K562 (cell line): ENCODE measurements at regions not wholly inside any gene's neighbourhood (a gene's known extent, or its start where the extent isn't known, plus 50 kb on each side); places are given as distances from the start of the nearest gene placed in this dataset.

Source experiments
- ATAC-seq: fragments of 200-7000 bp; cut with Tn5 transposase; 3 replicates; pipeline ENCODE4 v1.9.1; 2020; ENCODE audit warnings: moderate library complexity
- BruUV-seq: library from RNA; stranded (reverse); fragments of 400-500 nt; replicated peaks from 2 replicates; lab custom pipeline; 2021; lab: Mats Ljungman, UMichigan
- CTCF ChIA-PET: fragments of 300-600 bp; formaldehyde crosslinking; extraction: SDS; loops from one replicate; lab custom pipeline; 2021; ENCODE audit warnings: low intra/inter-chr PET ratio; lab: Yijun Ruan, JAX
- POLR2A ChIA-PET: fragments of 300-600, 350-650 bp; sonication (Branson Sonifier 250); formaldehyde crosslinking; extraction: SDS; loops from one replicate; lab custom pipeline; 2021; ENCODE audit warnings: antibody characterized with exemption, inconsistent platforms; lab: Yijun Ruan, JAX
- DNase-seq, 4 experiments: peaks; one replicate each; pipeline versions ENCODE4 v3.0.0 to v3.0.0-alpha.2; 2011 to 2018; ENCODE audit warnings: low spot score in 3 of 4, mixed read lengths in 3 of 4; ENCODE audit errors: extremely low read depth in 1 of 4
- FAIRE-seq: peaks from 2 replicates; lab custom pipeline; 2011; peaks lifted over from hg19 to GRCh38; lab: Jason Lieb, UNC
- H2AFZ ChIP-seq: 2 replicates; pipeline ENCODE4 v1.6.0; 2011; ENCODE audit warnings: low read depth, low read length, control low read depth, inconsistent platforms
- H3K27ac ChIP-seq: fragments of 200-600 bp; 3 replicates; pipeline ENCODE4 v1.8.0; 2011; ENCODE audit warnings: low read depth, mild to moderate bottlenecking, control low read depth, inconsistent platforms, low read length, moderate library complexity, mixed read lengths; ENCODE audit errors: extremely low read depth
- H3K27me3 ChIP-seq, 2 experiments: fragments of 300-600 bp in 1 of 2; 2 replicates in 1 of 2; 3 replicates in 1 of 2; pipeline versions ENCODE4 v1.6.0 to v1.8.0; 2011; ENCODE audit warnings: inconsistent platforms in 2 of 2, low read length in 2 of 2, mild to moderate bottlenecking in 1 of 2, mixed read lengths in 1 of 2, moderate library complexity in 1 of 2; ENCODE audit not compliant: control insufficient read depth in 2 of 2, insufficient read depth in 2 of 2
- H3K36me3 ChIP-seq: fragments of 300-600 bp; 3 replicates; pipeline ENCODE4 v1.8.0; 2011; ENCODE audit warnings: mild to moderate bottlenecking, low read length, inconsistent platforms; ENCODE audit not compliant: control insufficient read depth, insufficient read depth
- H3K4me1 ChIP-seq, 2 experiments: fragments of 200-600 bp in 1 of 2; replicated peaks in 1 of 2; 2 replicates in 1 of 2; 3 replicates in 1 of 2; pipeline versions ENCODE4 v1.5.1 to v1.8.0; 2011; ENCODE audit warnings: inconsistent platforms in 2 of 2, low read length in 2 of 2, mild to moderate bottlenecking in 1 of 2, mixed read lengths in 1 of 2, moderate library complexity in 1 of 2; ENCODE audit not compliant: control insufficient read depth in 2 of 2, insufficient read depth in 2 of 2
- H3K4me2 ChIP-seq: 2 replicates; pipeline ENCODE4 v1.6.1; 2011; ENCODE audit warnings: low read length, control low read depth, inconsistent platforms, mixed read lengths; ENCODE audit not compliant: insufficient read depth
- H3K4me3 ChIP-seq: fragments of 200-600 bp; sonication (generic), shearing (Covaris generic); 2 replicates; pipeline ENCODE4 v1.5.1; 2016; ENCODE audit warnings: control low read depth, inconsistent platforms
- H3K79me2 ChIP-seq: fragments of 200-600 bp; 3 replicates; pipeline ENCODE4 v1.8.0; 2011; ENCODE audit warnings: low read length, inconsistent platforms; ENCODE audit not compliant: control insufficient read depth, insufficient read depth
- H3K9ac ChIP-seq, 2 experiments: 2 replicates each; pipeline versions ENCODE4 v1.6.0 to v1.6.1; 2011; ENCODE audit warnings: low read depth in 2 of 2, low read length in 2 of 2, control low read depth in 1 of 2, inconsistent platforms in 1 of 2, mild to moderate bottlenecking in 1 of 2, mixed read lengths in 1 of 2; ENCODE audit not compliant: insufficient read depth in 1 of 2
- H3K9me1 ChIP-seq: one replicate; pipeline ENCODE4 v1.6.0; 2011; ENCODE audit warnings: inconsistent platforms, mild to moderate bottlenecking, low read length, moderate library complexity; ENCODE audit not compliant: control insufficient read depth, insufficient read depth
- H3K9me3 ChIP-seq: replicated peaks from 2 replicates; pipeline ENCODE4 v1.5.1; 2011; ENCODE audit warnings: low read depth, low read length, inconsistent platforms; ENCODE audit not compliant: control insufficient read depth, insufficient read depth
- H4K20me1 ChIP-seq: replicated peaks from 2 replicates; pipeline ENCODE4 v1.6.1; 2011; ENCODE audit warnings: low read length, inconsistent platforms, mixed read lengths; ENCODE audit not compliant: control insufficient read depth, insufficient read depth
- CC2D1A ChIP-seq: fragments of 450-650 bp; IDR thresholded peaks from 2 replicates; pipeline ENCODE4 v1.6.1; 2017; ENCODE audit warnings: mild to moderate bottlenecking
- DDX20 ChIP-seq: fragments of 450-650 bp; IDR thresholded peaks from 2 replicates; pipeline ENCODE4 v1.6.1; 2016; ENCODE audit warnings: missing genetic modification characterization, low read depth, mild to moderate bottlenecking, missing compliant biosample characterization, moderate library complexity
- HMG20B ChIP-seq: fragments of 250-450 bp; sonication (Bioruptor Pico); IDR thresholded peaks from 2 replicates; pipeline ENCODE4 v1.5.0; 2021; ENCODE audit warnings: mild to moderate bottlenecking
- MYC ChIP-seq, 2 experiments: fragments of 250-450 bp in 1 of 2; sonication (Bioruptor Pico) in 1 of 2; IDR thresholded peaks; 2 replicates each; pipeline versions ENCODE4 v1.5.1 to v1.6.1; 2012 to 2021; ENCODE audit warnings: low read depth in 2 of 2, borderline replicate concordance in 1 of 2, improper control_type of control experiment in 1 of 2, low read length in 1 of 2, mild to moderate bottlenecking in 1 of 2, moderate library complexity in 1 of 2
- RBBP5 ChIP-seq: fragments of 200-600 bp; sonication (generic); IDR thresholded peaks from 2 replicates; pipeline ENCODE4 v1.6.1; 2012; ENCODE audit warnings: borderline replicate concordance, mild to moderate bottlenecking, low read length, control low read depth, inconsistent platforms; ENCODE audit not compliant: insufficient read depth, poor library complexity, severe bottlenecking
- RUNX1 ChIP-seq: sonication (generic); IDR thresholded peaks from 2 replicates; pipeline ENCODE4 v1.6.1; 2016; ENCODE audit warnings: antibody characterized with exemption, low read depth
- SP2 ChIP-seq: IDR thresholded peaks from 2 replicates; pipeline ENCODE4 v1.6.1; 2011; ENCODE audit warnings: mild to moderate bottlenecking, low read depth, low read length, moderate library complexity; ENCODE audit not compliant: poor library complexity, severe bottlenecking; ENCODE audit errors: extremely low read depth
- ZNF121 ChIP-seq: sonication (generic); formaldehyde crosslinking; conservative IDR thresholded peaks from 2 replicates; pipeline ENCODE4 v1.8.0; 2022; ENCODE audit warnings: missing genetic modification reagents
- ZNF146 ChIP-seq: IDR thresholded peaks from one replicate; pipeline ENCODE4 v1.6.1; 2018; ENCODE audit warnings: missing compliant biosample characterization; ENCODE audit not compliant: unreplicated experiment
- WGBS: fragments of 100-300 bp; shearing (Covaris generic); methylation state at CpG from one replicate; pipeline ENCODE4 v1.1.6; 2016; ENCODE audit warnings: low coverage, mixed read lengths; ENCODE audit not compliant: insufficient coverage; ENCODE audit errors: missing lambda C conversion rate; 5-methylcytosine and 5-hydroxymethylcytosine counted together
- in situ Hi-C: fragments of 300-500 bp; cut with MboI; formaldehyde crosslinking; loops from 4 replicates; pipeline ENCODE4 v1.15.0; 2018; ENCODE audit warnings: inconsistent platforms, mixed read lengths
- intact Hi-C: fragments of 100-400 bp; cut with micrococcal nuclease; formaldehyde crosslinking; loops from 2 replicates; pipeline ENCODE4 v1.14.2; 2022
- TF ChIP-seq, protein P1 (sequence below): fragments of 250-450 bp; sonication (Bioruptor Pico); IDR thresholded peaks from 2 replicates; pipeline ENCODE4 v1.9.0; 2021; ENCODE audit warnings: mild to moderate bottlenecking
- TF ChIP-seq, protein P2 (sequence below): sonication (generic); IDR thresholded peaks from 2 replicates; pipeline ENCODE4 v1.6.1; 2016
- TF ChIP-seq, protein P3 (sequence below): fragments of 150-350 bp; IDR thresholded peaks from 2 replicates; pipeline ENCODE4 v1.6.1; 2014; ENCODE audit warnings: low read depth, mild to moderate bottlenecking, low read length, borderline replicate concordance

DNA sequence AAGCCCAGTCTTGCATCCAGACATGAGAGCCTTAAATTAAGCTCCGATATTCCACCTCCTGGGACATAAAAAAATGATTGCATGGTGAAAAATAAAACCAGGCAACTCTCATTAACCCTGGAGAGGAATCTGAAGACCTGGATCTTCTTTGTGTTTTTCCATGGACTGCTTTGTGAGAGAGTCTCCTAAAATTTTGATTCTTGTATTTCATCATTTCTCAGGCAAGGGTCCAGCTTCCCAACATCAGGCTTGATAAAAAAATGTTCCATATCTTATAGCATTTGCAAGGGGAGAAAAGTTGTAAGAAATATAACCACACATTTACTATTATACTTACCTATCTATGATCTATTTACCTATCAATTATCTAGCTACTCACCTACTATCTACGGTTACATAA is 327.5 kb upstream of the SPHKAP start:
- Histone ChIP-seq H3K9me1 (no peaks in the 10 kb centered on the region), H3K9ac (no peak overlapping the region), H3K4me2 (no peak overlapping the region)
- ChIA-PET CTCF (no interaction called here), POLR2A (no interaction called here)
- FAIRE-seq, result no peak
- TF ChIP-seq RUNX1, result no peak
- TF ChIP-seq, all 486 proteins: peak for 0
- DNase-seq, result no peak
- H2AFZ ChIP-seq, result no peak overlapping the region
- BruUV-seq, result no TSS peak
- no peaks in the 10 kb centered on the region for H4K20me1 ChIP-seq
- no peaks in the 10 kb centered on the region for H3K4me1 ChIP-seq
- H3K9me3 ChIP-seq, result no peaks in the 10 kb centered on the region
- H3K79me2 ChIP-seq, result no peaks in the 10 kb centered on the region
- no peaks in the 10 kb centered on the region for H3K36me3 ChIP-seq
- no peak overlapping the region for H3K4me3 ChIP-seq
- no peaks in the 10 kb centered on the region for H3K27me3 ChIP-seq
- ATAC-seq, result no peak
- intact Hi-C loops (no loop called here), in situ Hi-C loops (no loop called here)
- H3K27ac ChIP-seq, result no peak overlapping the region
- WGBS, result 0% methylated on average over 1 of the region's 2 CpGs

DNA sequence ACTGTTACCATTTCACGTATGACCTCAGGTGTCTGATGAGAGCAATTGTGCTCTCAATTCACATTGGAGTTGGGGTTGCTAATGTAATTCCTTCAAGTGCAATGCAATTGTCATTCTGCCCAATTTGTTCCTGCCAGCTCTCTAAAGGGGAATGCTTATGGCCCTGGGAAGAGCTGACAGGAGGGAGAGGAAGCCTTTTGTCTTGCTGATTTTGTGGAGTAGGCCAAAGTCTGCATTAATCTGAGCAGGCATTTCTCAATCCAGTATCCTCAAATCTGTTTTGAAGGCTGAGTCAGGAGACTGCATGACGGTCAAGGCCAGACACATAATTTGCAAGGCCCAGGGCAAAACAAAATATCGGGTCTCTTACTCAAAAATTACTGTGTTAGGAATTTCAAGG is 326.4 kb upstream of the SPHKAP start:
- H3K4me3 ChIP-seq, result no peak overlapping the region
- no peaks in the 10 kb centered on the region for H3K79me2 ChIP-seq
- H3K36me3 ChIP-seq, result no peaks in the 10 kb centered on the region
- in situ Hi-C loops, result no loop called here
- no TSS peak for BruUV-seq
- 6% methylated on average over 3 of the region's 3 CpGs for WGBS
- no peaks in the 10 kb centered on the region for H3K4me1 ChIP-seq
- intact Hi-C loops, result no loop called here
- ATAC-seq, result no peak
- no peak overlapping the region for H3K27ac ChIP-seq
- DNase-seq, result no peak
- H3K4me2 ChIP-seq, result no peak overlapping the region
- H3K27me3 ChIP-seq, result no peaks in the 10 kb centered on the region
- no peaks in the 10 kb centered on the region for H4K20me1 ChIP-seq
- no peak overlapping the region for H3K9ac ChIP-seq
- H2AFZ ChIP-seq, result no peak overlapping the region
- no peak for FAIRE-seq
- ChIA-PET CTCF (no interaction called here), POLR2A (no interaction called here)
- no peaks in the 10 kb centered on the region for H3K9me1 ChIP-seq
- no peaks in the 10 kb centered on the region for H3K9me3 ChIP-seq
- no peak for TF ChIP-seq MYC (IDR thresholded peaks at IDR 0.05; ENCODE audit: low read depth, low read length)
- no peak for TF ChIP-seq MYC (CRISPR knock-in tag; IDR thresholded peaks at IDR 0.05; ENCODE audit: borderline replicate concordance, low read depth)
- TF ChIP-seq DDX20 (tag), result no peak
- TF ChIP-seq RBBP5, result no peak
- TF ChIP-seq ZNF121 (CRISPR knock-in tag), result no peak
- TF ChIP-seq, protein P1, sequence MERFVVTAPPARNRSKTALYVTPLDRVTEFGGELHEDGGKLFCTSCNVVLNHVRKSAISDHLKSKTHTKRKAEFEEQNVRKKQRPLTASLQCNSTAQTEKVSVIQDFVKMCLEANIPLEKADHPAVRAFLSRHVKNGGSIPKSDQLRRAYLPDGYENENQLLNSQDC (CRISPR knock-in tag), result no peak
- TF ChIP-seq HMG20B (CRISPR knock-in tag), result no peak
- TF ChIP-seq CC2D1A, result no peak
- no peak for TF ChIP-seq SP2
- TF ChIP-seq, protein P2, sequence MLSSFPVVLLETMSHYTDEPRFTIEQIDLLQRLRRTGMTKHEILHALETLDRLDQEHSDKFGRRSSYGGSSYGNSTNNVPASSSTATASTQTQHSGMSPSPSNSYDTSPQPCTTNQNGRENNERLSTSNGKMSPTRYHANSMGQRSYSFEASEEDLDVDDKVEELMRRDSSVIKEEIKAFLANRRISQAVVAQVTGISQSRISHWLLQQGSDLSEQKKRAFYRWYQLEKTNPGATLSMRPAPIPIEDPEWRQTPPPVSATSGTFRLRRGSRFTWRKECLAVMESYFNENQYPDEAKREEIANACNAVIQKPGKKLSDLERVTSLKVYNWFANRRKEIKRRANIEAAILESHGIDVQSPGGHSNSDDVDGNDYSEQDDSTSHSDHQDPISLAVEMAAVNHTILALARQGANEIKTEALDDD, result no peak
- TF ChIP-seq ZNF146 (CRISPR knock-in tag), result no peak
- TF ChIP-seq, protein P3, sequence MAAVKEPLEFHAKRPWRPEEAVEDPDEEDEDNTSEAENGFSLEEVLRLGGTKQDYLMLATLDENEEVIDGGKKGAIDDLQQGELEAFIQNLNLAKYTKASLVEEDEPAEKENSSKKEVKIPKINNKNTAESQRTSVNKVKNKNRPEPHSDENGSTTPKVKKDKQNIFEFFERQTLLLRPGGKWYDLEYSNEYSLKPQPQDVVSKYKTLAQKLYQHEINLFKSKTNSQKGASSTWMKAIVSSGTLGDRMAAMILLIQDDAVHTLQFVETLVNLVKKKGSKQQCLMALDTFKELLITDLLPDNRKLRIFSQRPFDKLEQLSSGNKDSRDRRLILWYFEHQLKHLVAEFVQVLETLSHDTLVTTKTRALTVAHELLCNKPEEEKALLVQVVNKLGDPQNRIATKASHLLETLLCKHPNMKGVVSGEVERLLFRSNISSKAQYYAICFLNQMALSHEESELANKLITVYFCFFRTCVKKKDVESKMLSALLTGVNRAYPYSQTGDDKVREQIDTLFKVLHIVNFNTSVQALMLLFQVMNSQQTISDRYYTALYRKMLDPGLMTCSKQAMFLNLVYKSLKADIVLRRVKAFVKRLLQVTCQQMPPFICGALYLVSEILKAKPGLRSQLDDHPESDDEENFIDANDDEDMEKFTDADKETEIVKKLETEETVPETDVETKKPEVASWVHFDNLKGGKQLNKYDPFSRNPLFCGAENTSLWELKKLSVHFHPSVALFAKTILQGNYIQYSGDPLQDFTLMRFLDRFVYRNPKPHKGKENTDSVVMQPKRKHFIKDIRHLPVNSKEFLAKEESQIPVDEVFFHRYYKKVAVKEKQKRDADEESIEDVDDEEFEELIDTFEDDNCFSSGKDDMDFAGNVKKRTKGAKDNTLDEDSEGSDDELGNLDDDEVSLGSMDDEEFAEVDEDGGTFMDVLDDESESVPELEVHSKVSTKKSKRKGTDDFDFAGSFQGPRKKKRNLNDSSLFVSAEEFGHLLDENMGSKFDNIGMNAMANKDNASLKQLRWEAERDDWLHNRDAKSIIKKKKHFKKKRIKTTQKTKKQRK, result no peak
